Thymus (tissue), 11 donors: ENCODE measurements at regions not wholly inside any gene's neighbourhood (a gene's known extent, or its start where the extent isn't known, plus 50 kb on each side); places are given as distances from the start of the nearest gene placed in this dataset.
"Not testable (repeated sequence)": the region's sequence is repeated elsewhere in the genome, so short reads cannot be mapped to it uniquely, and the experiment has no call there.

ENCODE experiments used
- DNase-seq, 9 donors: peaks; one replicate each; pipeline ENCODE4 v3.0.0-alpha.2; 2013; ENCODE audit warnings: low spot score in 9 of 9, low read depth in 6 of 9, missing footprints in 1 of 9
- H3K27ac ChIP-seq, 2 donors: one replicate each; pipeline ENCODE4 v1.5.1; 2013; ENCODE audit warnings: control low read depth in 1 of 2, low read depth in 1 of 2, low read length in 1 of 2, mild to moderate bottlenecking in 1 of 2, moderate library complexity in 1 of 2
- H3K27me3 ChIP-seq, 2 donors: one replicate each; pipeline ENCODE4 v1.5.1; 2013; ENCODE audit warnings: low read length in 1 of 2; ENCODE audit not compliant: control insufficient read depth in 2 of 2, insufficient read depth in 1 of 2
- H3K36me3 ChIP-seq, 2 donors: one replicate each; pipeline ENCODE4 v1.5.1; 2013; ENCODE audit warnings: low read length in 1 of 2, mild to moderate bottlenecking in 1 of 2, moderate library complexity in 1 of 2; ENCODE audit not compliant: control insufficient read depth in 2 of 2, insufficient read depth in 2 of 2
- H3K4me1 ChIP-seq, 2 donors: one replicate each; pipeline ENCODE4 v1.5.1; 2013; ENCODE audit warnings: low read length in 2 of 2; ENCODE audit not compliant: control insufficient read depth in 2 of 2, insufficient read depth in 2 of 2
- H3K4me3 ChIP-seq, 2 donors: one replicate each; pipeline ENCODE4 v1.5.1; 2013; ENCODE audit warnings: low read length in 2 of 2, control low read depth in 1 of 2, mild to moderate bottlenecking in 1 of 2
- H3K9me3 ChIP-seq, 2 donors: one replicate each; pipeline ENCODE4 v1.5.1; 2013; ENCODE audit warnings: low read length in 1 of 2, mild to moderate bottlenecking in 1 of 2; ENCODE audit not compliant: control insufficient read depth in 2 of 2, insufficient read depth in 1 of 2
- WGBS: extraction: QIAGEN DNeasy Blood & Tissue Kit; methylation state at CpG from one replicate; pipeline ENCODE4 v1.1.7; 2013; 5-methylcytosine and 5-hydroxymethylcytosine counted together
- donor health status: healthy.

DNA sequence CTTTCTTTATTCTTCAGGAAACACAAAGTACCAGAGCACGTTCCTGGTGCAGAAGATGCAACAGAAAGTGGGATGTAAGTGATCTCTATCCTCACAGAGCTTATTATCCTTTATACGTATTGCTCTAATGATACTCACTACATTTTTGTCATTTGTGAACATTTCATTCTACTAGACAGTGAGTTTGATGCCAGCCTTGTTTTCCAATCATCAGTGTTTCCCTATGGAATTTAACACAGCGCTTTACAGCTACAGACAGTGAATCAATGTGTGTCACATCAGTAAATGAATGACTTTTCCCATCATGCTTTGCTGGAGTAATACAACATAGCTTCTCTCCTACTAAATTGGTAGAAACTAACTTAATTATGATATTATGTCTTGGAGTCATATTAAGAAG is 175.5 kb downstream of the SDHAF3 start:
- Histone ChIP-seq H3K4me3 (no peak overlapping the region), H3K4me1 (no peaks in the 10 kb centered on the region), H3K9me3 (no peaks in the 10 kb centered on the region), H3K27me3 (no peaks in the 10 kb centered on the region), H3K27ac (no peak overlapping the region), H3K36me3 (no peaks in the 10 kb centered on the region)
- 90% methylated on average over 3 of the region's 3 CpGs for WGBS
- no peak for DNase-seq

- H3K36me3 ChIP-seq: no peaks in the 10 kb centered on the region
- H3K4me1 ChIP-seq: no peaks in the 10 kb centered on the region
- 95% methylated on average over 2 of the region's 2 CpGs for WGBS
- H3K27me3 ChIP-seq: no peaks in the 10 kb centered on the region
- H3K27ac ChIP-seq: no peak overlapping the region
- DNase-seq: no peak
- no peak overlapping the region for H3K4me3 ChIP-seq
- no peaks in the 10 kb centered on the region for H3K9me3 ChIP-seq
Observed at GRCh38 chr7:97298561-97298960, 181.1 kb downstream of the SDHAF3 start.

GRCh38 chr7:97305589-97305988 is 188.1 kb downstream of the SDHAF3 start:
- 85% methylated on average over 8 of the region's 8 CpGs for WGBS
- Histone ChIP-seq H3K4me1 (no peaks in the 10 kb centered on the region), H3K36me3 (no peaks in the 10 kb centered on the region), H3K27me3 (no peaks in the 10 kb centered on the region), H3K9me3 (no peaks in the 10 kb centered on the region), H3K27ac (no peak overlapping the region), H3K4me3 (no peak overlapping the region)
- DNase-seq: no peak

- H3K27ac ChIP-seq: no peak overlapping the region
- H3K4me1 ChIP-seq: no peaks in the 10 kb centered on the region
- H3K9me3 ChIP-seq: no peaks in the 10 kb centered on the region
- H3K36me3 ChIP-seq: no peaks in the 10 kb centered on the region
- H3K4me3 ChIP-seq: no peak overlapping the region
- DNase-seq: no peak
- no peaks in the 10 kb centered on the region for H3K27me3 ChIP-seq
- 95% methylated on average over 3 of the region's 3 CpGs for WGBS
Observed at GRCh38 chr7:97307521-97308108, 190.1 kb downstream of the SDHAF3 start.

DNA sequence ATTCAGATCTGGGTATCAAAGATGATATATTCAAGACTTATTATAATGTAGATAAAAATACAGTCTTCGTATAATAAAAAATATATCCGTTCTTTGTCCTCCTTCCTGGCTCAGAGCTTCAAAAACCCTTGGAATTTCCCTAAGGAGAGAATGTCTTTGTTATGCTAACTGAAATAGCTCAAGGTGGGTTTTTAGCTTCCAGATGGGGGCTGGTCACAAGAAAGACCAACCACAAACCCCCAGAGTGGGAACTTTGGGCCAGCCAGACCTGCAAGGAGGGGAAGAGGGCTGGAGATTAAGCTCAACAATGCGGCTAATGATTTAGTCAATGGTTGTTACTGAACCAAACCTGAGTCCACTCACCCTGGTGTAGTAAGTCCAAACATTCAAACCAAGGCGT is 196.4 kb downstream of the SDHAF3 start:
- Histone ChIP-seq H3K27ac (no peak overlapping the region), H3K4me1 (no peaks in the 10 kb centered on the region), H3K27me3 (no peaks in the 10 kb centered on the region), H3K9me3 (peaks cover 0 to 15% of the 10 kb centered on the region in 2 donors), H3K4me3 (no peak overlapping the region), H3K36me3 (no peaks in the 10 kb centered on the region)
- 24% methylated on average over 4 of the region's 4 CpGs for WGBS
- DNase-seq: no peak

DNA sequence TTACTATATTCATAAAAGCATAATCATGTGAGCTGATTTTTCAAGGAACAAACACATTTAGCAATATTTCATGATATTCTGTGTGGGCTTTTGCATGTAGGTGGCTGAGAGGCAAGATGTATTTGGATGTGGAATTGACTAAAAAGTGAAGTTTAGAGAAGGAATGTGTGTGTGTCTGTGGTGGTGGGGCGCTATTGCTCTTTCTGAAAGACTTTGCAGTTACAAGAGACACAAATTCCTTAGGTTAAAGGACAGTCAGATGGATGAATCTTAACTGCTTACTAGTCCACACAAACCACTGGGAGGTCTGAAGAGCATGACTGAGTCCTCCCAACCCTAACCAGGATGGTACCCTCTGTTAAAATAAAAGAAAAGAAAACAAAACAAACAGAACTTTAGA is 200.1 kb downstream of the SDHAF3 start:
- Histone ChIP-seq H3K27ac (no peak overlapping the region), H3K27me3 (no peaks in the 10 kb centered on the region), H3K9me3 (peaks cover 0 to 15% of the 10 kb centered on the region in 2 donors), H3K36me3 (no peaks in the 10 kb centered on the region), H3K4me1 (no peaks in the 10 kb centered on the region), H3K4me3 (no peak overlapping the region)
- DNase-seq: no peak
- WGBS: 62% methylated on average over 1 of the region's 1 CpG

DNA sequence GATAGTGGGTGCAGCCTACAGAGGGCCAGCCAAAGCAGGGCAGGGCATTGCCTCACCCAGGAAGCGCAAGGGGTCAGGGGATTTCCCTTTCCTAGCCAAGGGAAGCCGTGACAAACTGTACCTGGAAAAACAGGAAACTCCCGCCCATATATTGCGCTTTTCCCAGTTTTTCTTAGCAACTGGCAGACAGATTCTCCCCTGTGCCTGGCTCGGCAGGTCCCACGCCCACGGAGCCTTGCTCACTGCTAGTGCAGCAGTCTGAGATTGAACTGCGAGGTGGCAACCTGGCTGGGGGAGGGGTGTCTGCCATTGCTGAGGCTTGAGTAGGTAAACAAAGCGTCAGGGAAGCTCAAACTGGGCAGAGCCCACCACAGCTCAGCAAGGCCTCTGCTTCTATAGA is 212.4 kb downstream of the SDHAF3 start:
- not testable (repeated sequence) for H3K4me1 ChIP-seq, H3K36me3 ChIP-seq, H3K9me3 ChIP-seq, H3K27ac ChIP-seq, DNase-seq, H3K27me3 ChIP-seq, H3K4me3 ChIP-seq
- 80% methylated on average over 9 of the region's 9 CpGs for WGBS

DNA sequence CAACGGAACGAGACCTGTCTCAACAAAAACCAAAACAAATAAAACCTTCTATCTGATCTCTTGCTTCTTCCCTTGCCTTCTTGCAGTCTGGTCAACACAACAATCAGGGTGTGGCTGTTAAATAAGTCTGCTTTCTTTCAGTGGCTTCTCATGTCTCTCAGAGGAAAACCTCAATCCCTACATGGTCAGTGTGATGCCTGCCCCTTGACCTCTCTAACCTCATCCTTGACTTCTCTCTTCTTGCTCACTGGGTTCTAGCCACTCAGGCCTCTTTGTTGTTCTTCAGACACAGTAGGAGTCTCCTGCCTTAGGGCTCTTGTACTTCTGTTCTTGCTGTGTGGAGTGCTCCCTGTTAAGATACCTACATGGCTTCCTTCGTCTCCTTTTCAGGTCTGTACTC is 220.4 kb downstream of the SDHAF3 start:
- no peak for DNase-seq
- no peaks in the 10 kb centered on the region for H3K27me3 ChIP-seq

DNA sequence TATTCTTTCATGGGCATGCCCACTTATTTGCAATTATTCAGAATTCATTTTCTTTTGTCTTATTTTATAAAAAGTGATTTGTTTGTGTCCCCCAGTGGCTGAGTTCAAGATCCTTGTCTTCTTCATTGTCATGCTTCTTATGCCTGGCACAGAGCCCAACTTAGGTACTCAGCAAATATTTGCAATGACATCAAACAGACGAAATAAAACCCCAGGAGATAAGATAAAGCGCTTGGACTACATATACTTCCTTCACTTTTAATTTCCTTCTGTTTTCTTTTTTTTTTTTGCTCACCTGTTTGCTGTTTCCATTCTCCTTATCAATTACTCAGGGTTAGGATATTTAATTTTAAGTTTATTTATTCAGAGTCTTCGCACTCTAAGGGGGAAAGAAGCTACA is 225.0 kb downstream of the SDHAF3 start:
- Histone ChIP-seq H3K27me3 (no peaks in the 10 kb centered on the region), H3K36me3 (no peaks in the 10 kb centered on the region), H3K4me1 (no peaks in the 10 kb centered on the region), H3K9me3 (peaks cover 0 to 4% of the 10 kb centered on the region in 2 donors), H3K4me3 (no peak overlapping the region), H3K27ac (no peak overlapping the region)
- no peak for DNase-seq
- 67% methylated on average over 3 of the region's 3 CpGs for WGBS

More for the DNA sequence above, 220.4 kb downstream of the SDHAF3 start:
- 89% methylated on average over 3 of the region's 3 CpGs for WGBS
- H3K36me3 ChIP-seq: no peaks in the 10 kb centered on the region
- no peak overlapping the region for H3K4me3 ChIP-seq
- H3K4me1 ChIP-seq: no peaks in the 10 kb centered on the region
- no peak overlapping the region for H3K27ac ChIP-seq
- no peaks in the 10 kb centered on the region for H3K9me3 ChIP-seq

DNA sequence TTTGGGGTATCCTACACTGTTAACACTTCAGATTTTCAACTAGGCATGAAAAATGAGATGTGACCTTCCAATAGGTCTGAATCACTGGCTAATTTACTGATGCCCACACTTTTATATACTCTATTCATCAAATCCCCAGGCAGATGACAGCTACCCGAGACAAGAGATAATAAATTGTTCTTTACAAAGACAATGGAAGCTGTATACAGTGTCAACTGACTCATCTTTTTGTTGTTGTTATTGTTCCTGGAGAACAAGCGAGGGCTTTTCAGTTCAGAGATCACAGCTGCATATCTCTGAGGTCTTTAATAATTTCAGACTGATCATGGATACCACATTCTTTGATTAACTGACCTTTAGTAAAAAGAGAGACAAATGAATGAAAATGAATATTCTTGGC is 228.9 kb downstream of the SDHAF3 start:
- no peak overlapping the region for H3K27ac ChIP-seq
- H3K4me1 ChIP-seq: no peaks in the 10 kb centered on the region
- no peak for DNase-seq
- H3K4me3 ChIP-seq: no peak overlapping the region
- WGBS: 84% methylated on average over 2 of the region's 2 CpGs
- peaks cover 0 to 7% of the 10 kb centered on the region in 2 donors for H3K9me3 ChIP-seq
- H3K27me3 ChIP-seq: no peaks in the 10 kb centered on the region
- H3K36me3 ChIP-seq: no peaks in the 10 kb centered on the region
